NCI-H146 treated with DMSO at 0.1 percent for 48 hours (cell line): ENCODE measurements at regions not wholly inside any gene's neighbourhood (a gene's known extent, or its start where the extent isn't known, plus 50 kb on each side); places are given as distances from the start of the nearest gene placed in this dataset.

Source experiments
- DNase-seq: peaks from one replicate; lab custom pipeline; 2025; ENCODE audit not compliant: unreplicated experiment; lab: John Stamatoyannopoulos, UW

- DNase-seq: no peak
Measured at GRCh38 chr9:91155746-91156376, 205.9 kb downstream of the AUH start.

GRCh38 chr9:91156451-91157234 lies 205.1 kb downstream of the AUH start:
- no peak for DNase-seq

GRCh38 chr9:91157883-91158282 lies 203.8 kb downstream of the AUH start:
- no peak for DNase-seq

DNA sequence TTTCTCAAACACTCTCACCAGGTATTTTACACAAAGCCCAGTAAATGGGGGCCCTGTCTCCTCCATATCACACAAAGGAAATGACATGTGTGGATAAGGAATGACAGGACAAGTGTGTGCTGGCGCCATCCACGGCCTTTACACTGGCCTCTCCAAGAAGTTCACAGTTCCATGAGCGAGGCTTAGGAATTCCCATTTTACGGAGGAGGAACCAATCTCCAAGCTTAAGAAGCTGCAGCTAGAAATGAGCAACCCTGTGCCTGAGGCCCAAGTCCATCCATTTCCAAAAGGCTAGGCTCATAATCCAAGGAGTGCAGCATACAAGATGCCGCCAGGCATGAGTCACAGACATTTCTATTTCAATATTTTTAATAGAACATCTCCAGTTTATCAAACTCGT lies 203.4 kb downstream of the AUH start:
- no peak for DNase-seq

- DNase-seq: no peak
Measured at GRCh38 chr9:91158946-91159345, 202.8 kb downstream of the AUH start.

GRCh38 chr9:91159664-91160121 lies 202.0 kb downstream of the AUH start:
- DNase-seq: no peak

DNA sequence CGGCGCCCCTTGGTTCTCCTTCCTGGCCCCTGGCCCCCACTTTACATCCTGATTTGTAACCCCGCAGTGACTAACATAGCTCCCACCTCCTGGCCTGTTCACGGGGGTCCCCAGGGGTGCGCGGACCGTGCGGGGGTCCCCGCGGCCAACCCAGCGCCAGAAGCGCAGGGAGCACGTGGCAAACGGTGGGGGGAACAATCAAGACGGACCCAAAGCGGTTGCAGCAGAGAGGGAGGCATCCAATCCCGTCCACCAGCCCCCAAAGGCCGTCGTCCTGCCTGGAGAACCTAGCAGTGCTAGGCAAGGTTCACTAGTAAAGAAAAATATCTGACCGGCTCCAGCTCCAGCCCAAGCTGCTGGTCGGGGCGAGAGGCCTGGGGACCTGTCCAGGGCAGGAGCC lies 201.5 kb downstream of the AUH start:
- no peak for DNase-seq

DNA sequence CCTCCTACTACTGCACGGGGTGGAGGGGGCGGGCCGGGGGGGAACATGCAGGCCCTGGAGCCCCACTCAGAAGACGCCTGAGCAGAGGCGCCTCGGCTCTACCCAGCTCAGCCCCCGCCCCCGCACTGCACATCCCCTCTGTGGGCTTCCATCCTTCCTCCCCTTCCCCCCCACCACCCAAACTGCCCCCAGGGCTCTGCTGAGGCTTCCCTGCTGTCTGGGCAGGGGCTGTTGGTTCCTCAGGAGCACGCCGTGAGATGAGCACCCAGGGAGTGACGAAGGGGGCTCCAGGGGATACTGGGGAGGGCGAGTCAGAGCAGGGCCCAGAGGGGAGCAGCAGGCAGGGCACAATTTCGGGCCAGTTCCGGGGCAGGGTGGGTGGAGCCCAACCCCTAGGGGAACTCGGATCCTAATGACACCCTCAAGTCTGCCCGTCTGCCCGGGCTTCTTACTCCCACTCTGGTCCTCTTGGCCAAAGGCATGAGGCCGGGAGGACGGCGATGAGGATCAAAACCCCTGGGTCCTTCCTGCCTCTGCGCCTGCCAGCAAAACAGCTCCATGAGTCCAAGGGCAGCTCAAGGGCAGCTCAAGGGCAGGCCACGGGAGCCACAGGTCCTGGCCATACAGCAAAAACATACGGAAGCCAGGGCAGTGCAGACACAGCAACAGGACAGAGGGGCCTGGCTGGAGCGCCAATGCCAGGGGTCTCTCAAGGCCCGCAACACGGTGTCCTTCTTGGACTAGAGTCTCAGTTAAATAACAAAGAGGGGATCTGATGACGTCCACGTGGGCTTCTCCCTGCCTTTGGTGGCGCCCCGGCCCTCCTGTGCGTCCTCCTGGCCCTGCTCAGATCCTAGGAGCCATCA lies 200.9 kb downstream of the AUH start:
- DNase-seq: no peak

DNA sequence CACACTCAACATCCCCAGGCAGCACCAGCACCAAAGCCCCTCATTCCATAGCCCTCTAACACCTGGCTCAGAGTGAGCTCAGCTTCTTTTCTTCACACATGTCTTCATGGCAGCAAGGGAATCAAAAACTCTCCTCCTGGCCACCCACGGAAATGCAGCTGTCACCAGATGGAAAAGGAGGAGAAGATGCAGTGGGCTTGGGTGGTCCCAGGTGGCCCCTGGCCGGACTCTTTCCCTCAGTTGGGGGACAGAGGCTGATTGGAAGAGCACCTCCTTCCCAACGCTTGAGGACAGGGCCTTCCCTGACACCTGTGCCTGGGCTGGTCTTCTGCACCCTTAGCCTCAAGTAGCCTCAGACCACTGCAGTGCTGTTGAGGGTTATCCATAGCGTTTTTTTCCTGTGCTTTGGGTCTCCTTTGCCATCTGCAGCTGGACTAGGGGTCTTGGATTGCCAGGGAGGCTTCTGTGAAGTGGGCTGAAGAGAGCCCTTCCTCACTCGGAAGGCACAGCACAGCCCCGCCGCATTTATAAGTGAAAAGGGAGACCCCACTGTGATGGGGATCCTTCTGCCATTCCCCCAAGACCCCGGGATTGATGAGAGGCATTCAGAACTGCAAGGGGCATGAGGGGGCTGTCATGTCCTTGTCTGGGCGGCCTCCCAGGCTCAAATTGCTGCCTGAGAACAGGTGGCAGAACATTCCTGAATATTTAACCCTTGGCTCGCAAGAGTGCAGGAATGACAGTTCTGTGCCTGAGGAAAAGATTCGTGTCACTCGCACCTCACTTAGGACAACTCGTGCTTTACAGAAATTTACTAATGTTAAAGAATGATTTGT lies 200.0 kb downstream of the AUH start:
- no peak for DNase-seq

- no peak for DNase-seq
Measured at GRCh38 chr9:91162311-91162710, 199.4 kb downstream of the AUH start.

DNA sequence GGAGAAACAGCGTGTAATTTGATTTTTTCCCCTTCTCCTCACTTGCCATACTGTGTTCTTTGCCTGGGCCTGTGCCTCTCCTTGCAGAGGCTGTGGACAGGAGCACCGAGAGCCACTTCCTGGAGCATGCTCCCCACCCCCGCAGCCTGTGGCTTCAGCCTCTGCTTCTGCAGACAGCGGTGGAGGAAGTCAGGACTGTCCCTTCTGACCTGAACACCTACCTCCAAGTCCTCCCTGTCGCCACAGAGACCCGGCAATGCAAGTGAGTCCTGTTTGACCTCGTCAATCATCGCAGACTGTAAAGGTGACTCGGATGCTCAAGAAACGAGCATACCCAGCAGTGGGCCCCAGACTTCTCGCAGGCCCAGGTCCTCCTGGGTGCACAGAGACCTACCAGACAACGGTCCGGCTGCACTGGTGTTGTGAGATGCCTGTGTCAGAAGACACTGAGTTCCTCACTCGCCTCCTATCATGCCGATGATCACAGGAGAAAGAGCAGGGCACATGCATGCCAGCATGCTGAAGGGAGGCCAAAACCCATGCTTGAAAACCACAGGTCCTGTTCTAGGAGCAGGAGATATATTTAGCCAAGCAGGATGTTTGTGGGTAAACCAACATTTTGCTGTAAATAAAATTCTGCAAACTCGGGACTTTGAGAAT lies 198.8 kb downstream of the AUH start:
- no peak for DNase-seq

DNA sequence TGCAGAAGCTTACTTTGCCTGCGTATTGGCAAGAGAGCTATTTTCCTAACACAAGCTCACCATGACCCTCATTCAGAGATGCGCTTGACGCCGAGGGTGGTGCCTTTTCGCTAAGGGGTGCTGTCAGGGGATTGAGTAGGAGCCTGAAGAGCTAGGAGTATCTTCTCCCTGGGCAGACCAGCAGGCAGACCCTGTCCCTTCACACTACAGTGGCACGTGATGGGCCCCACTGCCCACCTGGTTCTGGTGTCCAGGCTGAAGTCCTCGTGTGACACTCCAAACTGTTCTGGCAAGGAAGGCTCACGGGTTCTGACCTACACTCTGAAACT lies 198.3 kb downstream of the AUH start:
- DNase-seq: no peak

DNA sequence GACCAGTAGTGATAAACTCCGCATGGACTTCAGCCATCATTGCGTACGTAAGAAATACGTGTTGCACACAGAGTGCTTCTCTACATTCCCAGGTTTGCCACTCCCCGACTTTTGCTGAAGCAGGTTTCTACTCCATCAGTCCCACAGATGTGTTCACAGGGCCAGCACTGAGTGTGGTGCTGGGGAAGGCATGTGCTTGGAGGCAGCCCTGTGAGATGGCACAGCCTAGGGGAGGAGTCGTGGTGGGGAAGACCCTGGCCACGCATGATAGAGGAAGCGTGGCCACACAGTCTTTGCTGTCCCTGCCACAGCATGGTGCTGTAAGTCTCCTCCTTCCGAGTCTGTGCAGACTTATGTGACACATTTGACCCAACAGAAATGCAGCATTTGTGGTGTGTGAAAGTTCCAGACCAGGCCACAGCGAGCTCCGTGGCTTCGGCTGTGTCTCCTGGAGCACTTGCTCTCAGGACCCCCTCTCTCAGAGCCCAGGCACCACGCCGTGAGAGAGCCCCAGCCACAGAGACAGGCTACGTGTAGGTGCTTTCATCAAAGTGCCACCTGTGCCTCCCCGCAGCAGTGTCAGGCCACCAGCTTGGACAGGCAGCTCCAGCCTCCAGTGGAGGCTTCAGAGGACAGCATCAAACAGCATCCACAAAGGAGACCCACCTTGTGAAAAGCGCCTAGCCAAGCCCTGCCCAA lies 197.8 kb downstream of the AUH start:
- no peak for DNase-seq
